Liver (tissue), 3 donors: ENCODE measurements at regions not wholly inside any gene's neighbourhood (a gene's known extent, or its start where the extent isn't known, plus 50 kb on each side); places are given as distances from the start of the nearest gene placed in this dataset.

Experiments
- ATF3 ChIP-seq: IDR thresholded peaks from 2 replicates; pipeline ENCODE4 v1.6.1; 2016; ENCODE audit warnings: antibody characterized with exemption
- CTCF ChIP-seq: fragments of 150-350 bp; IDR thresholded peaks from 2 replicates; pipeline ENCODE4 v1.5.1; 2017; ENCODE audit warnings: improper control_type of control experiment, low read depth, low read length; ENCODE audit not compliant: missing input control
- MAX ChIP-seq: IDR thresholded peaks from 2 replicates; pipeline ENCODE4 v1.6.1; 2016; ENCODE audit warnings: antibody characterized with exemption
- REST ChIP-seq: IDR thresholded peaks from 2 replicates; pipeline ENCODE4 v1.6.1; 2016; ENCODE audit warnings: antibody characterized with exemption, mild to moderate bottlenecking
- TAF1 ChIP-seq: conservative IDR thresholded peaks from 2 replicates; pipeline ENCODE4 v1.6.1; 2016; ENCODE audit warnings: antibody characterized with exemption, mild to moderate bottlenecking
- donor health status: healthy.
- donor health status: healthy.

- TF ChIP-seq MAX: no peak
- TF ChIP-seq TAF1: no peak
- no peak for TF ChIP-seq CTCF
- TF ChIP-seq ATF3: no peak
- TF ChIP-seq REST: no peak
Observed at GRCh38 chr16:73663720-73664119, 615.8 kb upstream of the ZFHX3 start.
